A549 (cell line): ENCODE measurements at regions not wholly inside any gene's neighbourhood (a gene's known extent, or its start where the extent isn't known, plus 50 kb on each side); places are given as distances from the start of the nearest gene placed in this dataset.
"Not testable (repeated sequence)": the region's sequence is repeated elsewhere in the genome, so short reads cannot be mapped to it uniquely, and the experiment has no call there.

Source experiments
- ATAC-seq, 2 experiments: fragments of 200-7000 bp in 1 of 2; fragments of >200 bp in 1 of 2; cut with Nextera tagmentation in 1 of 2; cut with Tn5 transposase in 1 of 2; 3 replicates each; pipeline versions ENCODE4 v1.8.0 to v1.9.1; 2018 to 2020; ENCODE audit warnings: mild to moderate bottlenecking in 1 of 2, moderate library complexity in 1 of 2
- CTCF ChIA-PET: fragments of 300-600 bp; sonication (Branson Sonifier 250); formaldehyde crosslinking; extraction: SDS; loops from one replicate; lab custom pipeline; 2021; ENCODE audit warnings: antibody characterized with exemption, inconsistent platforms; lab: Yijun Ruan, JAX
- POLR2A ChIA-PET: fragments of 350-600 bp; formaldehyde crosslinking; extraction: SDS; loops from one replicate; lab custom pipeline; 2021; ENCODE audit warnings: antibody characterized with exemption, inconsistent platforms; lab: Yijun Ruan, JAX
- DNase-seq, 2 experiments: peaks; one replicate each; pipeline versions ENCODE4 v3.0.0 to v3.0.0-alpha.2; 2011 to 2016; ENCODE audit warnings: low read depth in 1 of 2, low spot score in 1 of 2
- FAIRE-seq: peaks from 2 replicates; lab custom pipeline; 2011; peaks lifted over from hg19 to GRCh38; lab: Jason Lieb, UNC
- H3K27ac ChIP-seq, 2 experiments: fragments of >200 bp; sonication (Bioruptor Twin); formaldehyde crosslinking; 3 replicates each; pipeline ENCODE4 v1.5.1; 2016 to 2017
- H3K4me1 ChIP-seq: fragments of >200 bp; sonication (Bioruptor Twin); formaldehyde crosslinking; 3 replicates; pipeline ENCODE4 v1.6.1; 2016
- H3K4me2 ChIP-seq: fragments of >200 bp; sonication (Bioruptor Twin); formaldehyde crosslinking; 3 replicates; pipeline ENCODE4 v1.6.1; 2016
- H3K4me3 ChIP-seq: fragments of >200 bp; sonication (Bioruptor Twin); formaldehyde crosslinking; 3 replicates; pipeline ENCODE4 v1.5.1; 2016
- H3K9me3 ChIP-seq: fragments of >200 bp; sonication (Bioruptor Twin); formaldehyde crosslinking; 3 replicates; pipeline ENCODE4 v1.6.1; 2016
- BCL3 ChIP-seq: fragments of >200 bp; sonication (Bioruptor Twin); formaldehyde crosslinking; IDR thresholded peaks from 3 replicates; pipeline ENCODE4 v1.6.1; 2016
- CHD4 ChIP-seq: fragments of 200-600 bp; sonication (generic); IDR thresholded peaks from 2 replicates; pipeline ENCODE4 v1.6.1; 2016; ENCODE audit warnings: antibody characterized with exemption, mild to moderate bottlenecking, borderline replicate concordance
- FOSL2 ChIP-seq, 2 experiments: fragments of 450-650 bp in 1 of 2; fragments of >200 bp in 1 of 2; sonication (Bioruptor Twin) in 1 of 2; formaldehyde crosslinking; IDR thresholded peaks; 2 replicates each; pipeline versions ENCODE4 v1.5.0 to v1.6.1; 2016 to 2020; ENCODE audit warnings: mild to moderate bottlenecking in 1 of 2, moderate library complexity in 1 of 2
- FOXS1 ChIP-seq: fragments of 250-450 bp; sonication (Bioruptor Pico); IDR thresholded peaks from 2 replicates; pipeline ENCODE4 v1.5.0; 2020; ENCODE audit warnings: mild to moderate bottlenecking, moderate library complexity
- HMGXB4 ChIP-seq: fragments of 250-450 bp; sonication (Bioruptor Pico); IDR thresholded peaks from 2 replicates; pipeline ENCODE4 v1.5.0; 2021; ENCODE audit warnings: mild to moderate bottlenecking, moderate library complexity, borderline replicate concordance
- HOXB13 ChIP-seq: fragments of 250-450 bp; sonication (Bioruptor Pico); IDR thresholded peaks from 2 replicates; pipeline ENCODE4 v1.5.0; 2020; ENCODE audit warnings: low read depth, mild to moderate bottlenecking, moderate library complexity
- JUNB ChIP-seq: fragments of >200 bp; sonication (Bioruptor Twin); formaldehyde crosslinking; IDR thresholded peaks from 2 replicates; pipeline ENCODE4 v1.6.1; 2016
- PHF8 ChIP-seq: fragments of 200-600 bp; sonication (generic); IDR thresholded peaks from 2 replicates; pipeline ENCODE4 v1.6.1; 2016; ENCODE audit warnings: low read depth, mild to moderate bottlenecking, antibody characterized with exemption, moderate library complexity, borderline replicate concordance
- POLR2A ChIP-seq: IDR thresholded peaks from 2 replicates; pipeline ENCODE4 v1.6.1; 2012; ENCODE audit warnings: mild to moderate bottlenecking, low read length
- POLR2AphosphoS2 ChIP-seq: conservative IDR thresholded peaks from 2 replicates; pipeline ENCODE4 v1.6.1; 2012; ENCODE audit warnings: low read length, improper control_type of control experiment, inconsistent platforms
- RCOR1 ChIP-seq: fragments of 150-350 bp; IDR thresholded peaks from 2 replicates; pipeline ENCODE4 v1.6.1; 2014; ENCODE audit warnings: antibody characterized with exemption, low read length, low read depth
- SREBF2 ChIP-seq: fragments of 450-650 bp; IDR thresholded peaks from 2 replicates; pipeline ENCODE4 v1.6.1; 2014; ENCODE audit warnings: mild to moderate bottlenecking, moderate library complexity
- TFCP2L1 ChIP-seq: fragments of 250-450 bp; sonication (Bioruptor Pico); IDR thresholded peaks from 2 replicates; pipeline ENCODE4 v1.5.0; 2021; ENCODE audit warnings: mild to moderate bottlenecking
- TP53 ChIP-seq: fragments of 250-450 bp; sonication (Bioruptor Pico); IDR thresholded peaks from 2 replicates; pipeline ENCODE4 v1.5.0; 2021; ENCODE audit warnings: mild to moderate bottlenecking, moderate library complexity
- ZSCAN20 ChIP-seq: fragments of 250-450 bp; sonication (Bioruptor Pico); IDR thresholded peaks from 2 replicates; pipeline ENCODE4 v1.8.0; 2022; ENCODE audit warnings: mild to moderate bottlenecking, moderate library complexity
- WGBS: methylation state at CpG from one replicate; pipeline ENCODE4 v1.1.6; 2017; ENCODE audit errors: missing lambda C conversion rate; 5-methylcytosine and 5-hydroxymethylcytosine counted together
- TF ChIP-seq, protein P1 (sequence below): fragments of >200 bp; sonication (Bioruptor Twin); formaldehyde crosslinking; IDR thresholded peaks from 2 replicates; pipeline ENCODE4 v1.6.1; 2016

DNA sequence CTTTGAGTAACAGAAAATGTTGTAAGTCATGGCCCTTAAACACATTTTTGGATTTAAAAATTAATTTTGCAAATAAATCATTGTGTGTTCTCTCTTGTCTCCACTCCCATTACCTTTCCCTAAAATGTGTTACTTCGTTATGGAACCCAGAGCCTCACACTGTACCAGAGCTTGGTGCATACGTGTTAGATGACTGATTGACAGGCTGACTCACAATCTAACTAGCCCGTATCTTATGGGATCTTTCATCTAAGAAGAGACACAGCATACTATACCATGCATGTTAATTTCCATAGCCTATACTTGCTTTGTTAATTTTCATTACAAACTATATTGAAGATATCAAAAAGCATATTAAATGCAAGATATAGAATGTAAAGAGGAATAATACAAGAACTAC, 87.1 kb downstream of the SPRY4 start:
- Histone ChIP-seq H3K4me2 (no peak overlapping the region), H3K27ac (no peak overlapping the region), H3K4me1 (no peaks in the 10 kb centered on the region), H3K4me3 (no peak overlapping the region), H3K9me3 (no peaks in the 10 kb centered on the region)
- 82% methylated on average over 3 of the region's 3 CpGs for WGBS
- ChIA-PET CTCF (no interaction called here), POLR2A (no interaction called here)
- FAIRE-seq: no peak
- TF ChIP-seq ZSCAN20 (CRISPR knock-in tag) (no peak), JUNB (no peak), FOXS1 (CRISPR knock-in tag) (no peak), POLR2AphosphoS2 (no peak), HMGXB4 (CRISPR knock-in tag) (no peak), TFCP2L1 (CRISPR knock-in tag) (no peak)
- TF ChIP-seq, protein P1, sequence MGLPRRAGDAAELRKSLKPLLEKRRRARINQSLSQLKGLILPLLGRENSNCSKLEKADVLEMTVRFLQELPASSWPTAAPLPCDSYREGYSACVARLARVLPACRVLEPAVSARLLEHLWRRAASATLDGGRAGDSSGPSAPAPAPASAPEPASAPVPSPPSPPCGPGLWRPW: no peak
- DNase-seq: no peak
- ATAC-seq: no peak

DNA sequence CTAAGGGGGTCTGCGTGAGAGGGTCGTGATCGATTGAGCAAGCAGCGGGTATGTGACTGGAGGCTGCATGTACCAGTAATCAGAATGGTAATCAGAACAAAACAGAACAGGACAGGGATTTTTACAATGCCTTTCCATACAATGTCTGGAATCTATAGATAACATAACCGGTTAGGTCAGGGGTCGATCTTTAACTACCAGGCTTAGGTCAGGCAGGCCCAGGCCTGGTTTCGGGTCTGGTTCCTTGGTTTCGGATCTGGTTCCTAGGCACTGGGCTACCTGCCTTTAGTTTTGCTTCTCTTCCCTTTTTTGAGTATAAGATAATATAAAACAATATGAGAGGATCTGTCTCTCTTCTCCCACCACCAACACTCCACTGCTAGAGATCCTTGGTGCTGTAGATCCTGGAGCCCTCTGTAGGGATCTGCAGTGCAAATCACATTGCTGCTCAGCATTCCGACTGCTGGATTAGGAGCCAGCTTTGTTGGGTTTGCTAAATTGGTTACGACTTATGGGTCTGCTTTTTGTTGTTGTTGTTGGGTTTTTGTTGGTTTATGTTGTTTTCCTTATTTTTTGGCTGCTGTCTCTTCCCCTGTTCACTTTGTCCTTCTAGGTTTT, 88.0 kb downstream of the SPRY4 start:
- 89% methylated on average over 10 of the region's 10 CpGs for WGBS
- POLR2A ChIA-PET: not testable (repeated sequence)
- peak in 1 of 2 experiments; percentile 23; a peak in 1 of 6 replicates for ATAC-seq

GRCh38 chr5:142235870-142236672, 88.8 kb downstream of the SPRY4 start:
- FAIRE-seq (no peak), DNase-seq (no peak), ATAC-seq (no peak; a peak in 1 of 6 replicates)
- TF ChIP-seq SREBF2 (no peak), CHD4 (no peak), TP53 (CRISPR knock-in tag) (no peak), POLR2A (no peak), BCL3 (no peak), HOXB13 (CRISPR knock-in tag) (no peak), PHF8 (no peak), RCOR1 (no peak), FOSL2 (IDR thresholded peaks at IDR 0.05) (no peak), FOSL2 (CRISPR knock-in tag; IDR thresholded peaks at IDR 0.05) (no peak)
- Histone ChIP-seq H3K9me3 (no peaks in the 10 kb centered on the region), H3K4me3 (no peak overlapping the region), H3K4me1 (no peaks in the 10 kb centered on the region), H3K4me2 (no peak overlapping the region), H3K27ac (no peak overlapping the region)
- POLR2A ChIA-PET: no interaction called here
- 77% methylated on average over 24 of the region's 24 CpGs for WGBS
- CTCF ChIA-PET: interaction anchor here (1.0 kb wide), 1 partner anchor 12 kb away, joined by 3 read pairs; no protein-coding TSS in a partner anchor

More for the DNA sequence above, 88.0 kb downstream of the SPRY4 start:
- CTCF ChIA-PET, H3K27ac ChIP-seq, FAIRE-seq, H3K4me2 ChIP-seq, H3K4me3 ChIP-seq, DNase-seq, H3K9me3 ChIP-seq, H3K4me1 ChIP-seq: not testable (repeated sequence)
